ENCODE measurements at regions not wholly inside any gene's neighbourhood (a gene's known extent, or its start where the extent isn't known, plus 50 kb on each side); places are given as distances from the start of the nearest gene placed in this dataset.

- H2AFZ ChIP-seq (ENCODE audit: low read depth, low read length, poor library complexity, severe bottlenecking), result no peak overlapping the region
- ChIA-PET CTCF (no interaction called here), POLR2A (no interaction called here), RAD21 (ENCODE audit: low non-redundant PET in 1 of 2, low total read pairs in 2 of 2, uncharacterized antibody in 2 of 2, unreplicated experiment in 2 of 2) (no interaction called here)
- no peaks in the 10 kb centered on the region for H3K36me3 ChIP-seq (ENCODE audit: control insufficient read depth in 1 of 2, insufficient read depth in 2 of 2, low read length in 2 of 2)
- ATAC-seq (no peak), DNase-seq (ENCODE audit: low read depth, low spot score) (no peak)
- no peak overlapping the region for H3K27ac ChIP-seq (ENCODE audit: low read depth, low read length)
- no peak overlapping the region for H3K4me3 ChIP-seq (replicated peaks in 1 of 2; ENCODE audit: low read depth in 1 of 2, low read length in 2 of 2)
- no TSS peak for BruUV-seq (replicated peaks)
- H3K27me3 ChIP-seq (ENCODE audit: insufficient read depth, low read length), result no peaks in the 10 kb centered on the region
- no peaks in the 10 kb centered on the region for H3K9me2 ChIP-seq (ENCODE audit: insufficient read depth)
- H3K4me2 ChIP-seq (ENCODE audit: low read length), result no peak overlapping the region
- no peaks in the 10 kb centered on the region for H4K20me1 ChIP-seq (ENCODE audit: insufficient read depth)
- intact Hi-C loops (cut with micrococcal nuclease), result no loop called here
- no peak overlapping the region for H3K9ac ChIP-seq (ENCODE audit: low read length)
- H3K79me2 ChIP-seq (ENCODE audit: insufficient read depth, low read length), result no peaks in the 10 kb centered on the region
- TF ChIP-seq POLR2A (IDR thresholded peaks at IDR 0.05; ENCODE audit: borderline replicate concordance, extremely low read depth, insufficient read depth, insufficient read length) (no peak), MAX (IDR thresholded peaks at IDR 0.05) (no peak), POLR2AphosphoS5 (IDR thresholded peaks at IDR 0.05; ENCODE audit: low read depth, low read length) (no peak), SRF (IDR thresholded peaks at IDR 0.05; ENCODE audit: low read depth) (no peak), CEBPB (IDR thresholded peaks at IDR 0.05; ENCODE audit: low read depth) (no peak), ELF1 (IDR thresholded peaks at IDR 0.05; ENCODE audit: borderline replicate concordance, low read depth) (no peak), TCF7L2 (IDR thresholded peaks at IDR 0.05; ENCODE audit: borderline replicate concordance, extremely low read depth, insufficient read depth, insufficient read length) (no peak), ZFX (IDR thresholded peaks at IDR 0.05) (no peak), SIN3A (IDR thresholded peaks at IDR 0.05; ENCODE audit: low read depth) (no peak), EZH2 (IDR thresholded peaks at IDR 0.05) (no peak), ZBTB33 (IDR thresholded peaks at IDR 0.05; ENCODE audit: extremely low read depth, insufficient replicate concordance, low read length) (no peak), CBX3 (IDR thresholded peaks at IDR 0.05; ENCODE audit: low read depth) (no peak), CTCF (IDR thresholded peaks at IDR 0.05 in 2 of 3, conservative IDR thresholded peaks at IDR 0.05 in 1 of 3; ENCODE audit: borderline replicate concordance in 1 of 3, insufficient read depth in 1 of 3, low read depth in 2 of 3, low read length in 2 of 3) (no peak), EGR1 (IDR thresholded peaks at IDR 0.05; ENCODE audit: low read depth) (no peak), JUND (IDR thresholded peaks at IDR 0.05) (no peak), YY1 (IDR thresholded peaks at IDR 0.05; ENCODE audit: extremely low read depth, insufficient replicate concordance, low read depth, low read length) (no peak), ZNF274 (IDR thresholded peaks at IDR 0.05; ENCODE audit: low read depth, low read length) (no peak), RAD21 (IDR thresholded peaks at IDR 0.05; ENCODE audit: low read depth) (no peak), FOSL1 (IDR thresholded peaks at IDR 0.05; ENCODE audit: low read depth) (no peak), SP1 (IDR thresholded peaks at IDR 0.05; ENCODE audit: low read depth) (no peak)
- H3K9me3 ChIP-seq (ENCODE audit: control insufficient read depth in 1 of 2, insufficient read depth in 1 of 2, low read depth in 1 of 2, low read length in 2 of 2), result peaks cover 19 to 22% of the 10 kb centered on the region in 2 experiments; a peak in 2 of 4 replicates
- no peaks in the 10 kb centered on the region for H3K4me1 ChIP-seq (ENCODE audit: control insufficient read depth in 1 of 2, insufficient read depth in 2 of 2, low read length in 2 of 2)
Observed at GRCh38 chr11:26072614-26073153, 259.2 kb upstream of the ANO3 start.

Measured in HCT116 (cell line).